GM21528 (cell line): ENCODE measurements at regions not wholly inside any gene's neighbourhood (a gene's known extent, or its start where the extent isn't known, plus 50 kb on each side); places are given as distances from the start of the nearest gene placed in this dataset.

Experiments
- ATAC-seq: cut with Tn5 transposase; IDR thresholded peaks from one replicate; pipeline ENCODE4 v1.9.1; 2021; ENCODE audit warnings: mild to moderate bottlenecking, moderate library complexity; ENCODE audit not compliant: unreplicated experiment, low FRiP score

- ATAC-seq: no peak
Measured at GRCh38 chr5:105460721-105461120, 1898.1 kb upstream of the NUDT12 start.

GRCh38 chr5:105453216-105453807 lies 1890.7 kb upstream of the NUDT12 start:
- no peak for ATAC-seq

DNA sequence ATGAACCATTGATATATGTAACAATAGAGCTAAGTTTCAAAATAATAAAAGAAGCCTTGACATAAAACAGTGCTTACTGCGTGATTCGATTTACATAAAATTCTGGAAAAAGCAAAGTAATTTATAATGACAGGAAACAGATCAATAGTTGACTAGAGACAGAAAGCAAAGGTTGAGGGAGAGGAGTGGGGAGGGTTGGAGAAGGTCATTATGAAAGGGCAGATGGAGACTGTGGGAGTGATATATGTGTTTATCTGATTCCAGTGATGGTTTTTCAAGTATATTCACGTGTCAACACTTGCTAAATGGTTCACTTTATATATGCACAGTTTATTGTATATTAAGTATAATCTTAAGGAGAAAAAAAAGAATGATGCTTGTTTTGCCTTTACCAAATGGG lies 1885.7 kb upstream of the NUDT12 start:
- no peak for ATAC-seq

DNA sequence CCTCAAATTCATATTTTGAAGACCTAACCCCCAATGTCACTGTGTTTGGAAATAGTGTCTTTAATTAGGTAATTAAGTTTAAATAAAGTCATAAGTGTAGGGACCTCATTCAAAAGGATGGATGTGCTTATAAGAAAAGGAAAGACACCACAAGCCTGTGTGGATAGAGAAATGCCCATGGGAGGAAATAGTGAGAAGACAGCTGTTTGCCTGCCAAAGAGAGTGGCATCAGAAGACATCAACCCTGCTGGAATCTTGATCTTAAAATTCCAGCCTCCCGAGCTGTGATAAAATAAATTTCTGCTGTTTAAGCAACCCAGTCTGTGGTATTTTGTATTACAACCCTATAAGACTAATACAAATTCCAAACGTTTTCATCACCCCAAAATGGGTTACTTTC lies 1867.9 kb upstream of the NUDT12 start:
- ATAC-seq: no peak

DNA sequence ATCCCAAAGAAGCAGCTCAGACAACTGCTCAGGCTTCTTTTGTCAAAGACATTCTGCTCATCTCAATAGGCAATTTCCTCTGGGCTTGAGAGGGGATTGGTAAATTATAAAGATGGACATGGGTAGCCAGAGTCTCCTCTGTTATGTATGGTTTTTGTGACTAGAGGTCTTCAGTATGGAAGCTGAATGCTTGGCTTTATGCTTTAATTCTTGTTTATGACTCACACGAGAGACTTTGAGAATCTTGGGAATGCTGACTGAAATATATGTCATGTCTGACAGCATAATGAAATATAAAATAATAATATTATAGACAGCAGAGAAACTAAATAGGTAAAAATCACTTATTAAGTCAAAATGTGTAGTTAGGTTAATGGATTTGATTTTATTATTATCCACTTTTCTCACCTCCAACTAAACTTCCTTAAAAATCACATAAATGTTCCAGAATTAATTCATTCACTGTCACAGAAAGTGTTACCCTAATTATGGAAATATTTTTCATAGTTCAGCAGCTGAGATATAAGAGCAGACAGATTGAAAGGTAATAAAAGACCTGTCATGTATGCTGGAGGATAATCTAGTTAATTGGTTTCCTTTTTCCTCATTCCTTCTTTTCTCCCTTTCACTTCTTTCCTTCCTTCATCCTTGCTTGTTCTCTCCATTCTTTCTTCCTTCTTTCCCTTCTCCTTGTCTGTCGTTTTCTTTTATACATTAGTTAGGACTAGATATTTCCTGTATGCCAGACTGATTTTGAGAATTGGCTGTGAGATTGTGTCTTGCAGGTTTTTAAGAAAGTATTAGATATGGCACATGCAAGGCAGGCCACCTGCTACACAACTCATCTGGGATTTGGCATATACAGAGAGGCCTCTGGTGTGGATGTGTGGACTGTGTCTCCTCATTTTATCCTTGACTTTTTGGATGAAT lies 1866.1 kb upstream of the NUDT12 start:
- ATAC-seq: no peak

DNA sequence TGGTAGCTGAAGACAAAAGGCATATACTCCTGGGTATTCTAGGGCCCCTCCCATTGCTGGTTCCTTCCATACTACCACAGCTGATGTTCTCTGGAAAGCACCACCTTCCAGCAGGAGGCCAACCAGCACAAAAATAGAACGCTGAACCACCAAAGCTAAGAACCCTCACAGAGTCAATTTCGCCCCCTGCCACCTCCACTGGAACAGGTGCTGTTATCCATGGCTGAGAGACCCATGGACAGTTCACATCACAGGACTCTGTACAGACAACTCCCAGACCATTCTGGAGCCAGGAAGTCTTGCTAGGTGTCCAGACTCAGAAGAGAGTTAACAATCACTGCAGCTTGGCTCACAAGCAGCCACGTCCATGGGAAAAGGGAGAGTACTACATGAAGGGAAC lies 1851.5 kb upstream of the NUDT12 start:
- no peak for ATAC-seq

- no peak for ATAC-seq
Measured at GRCh38 chr5:105413406-105413990, 1850.9 kb upstream of the NUDT12 start.

- no peak for ATAC-seq
Measured at GRCh38 chr5:105409695-105410094, 1847.1 kb upstream of the NUDT12 start.

DNA sequence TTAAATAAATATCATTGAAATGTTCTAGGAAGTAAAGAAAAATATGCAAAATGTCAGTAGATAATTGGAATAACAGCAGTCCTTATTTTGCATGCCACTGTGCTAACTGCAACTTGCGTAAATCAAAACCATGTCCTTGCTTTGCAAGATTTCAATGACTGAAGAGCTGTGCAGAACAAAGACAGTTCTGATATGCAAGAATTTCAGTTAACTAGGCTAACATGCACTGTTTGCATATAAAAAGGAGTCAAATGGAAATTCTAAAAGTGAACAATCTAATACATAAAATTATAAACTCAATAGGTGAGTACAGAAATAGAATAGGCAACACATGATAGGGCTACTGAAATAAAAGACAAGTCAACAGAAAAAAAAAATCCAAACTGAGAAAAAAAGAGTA lies 1844.6 kb upstream of the NUDT12 start:
- ATAC-seq: no peak

- no peak for ATAC-seq
Measured at GRCh38 chr5:105397749-105398148, 1835.2 kb upstream of the NUDT12 start.

GRCh38 chr5:105392710-105393149 lies 1830.1 kb upstream of the NUDT12 start:
- ATAC-seq: no peak

GRCh38 chr5:105392122-105392709 lies 1829.6 kb upstream of the NUDT12 start:
- ATAC-seq: no peak

- ATAC-seq: no peak
Measured at GRCh38 chr5:105380126-105380525, 1817.5 kb upstream of the NUDT12 start.

DNA sequence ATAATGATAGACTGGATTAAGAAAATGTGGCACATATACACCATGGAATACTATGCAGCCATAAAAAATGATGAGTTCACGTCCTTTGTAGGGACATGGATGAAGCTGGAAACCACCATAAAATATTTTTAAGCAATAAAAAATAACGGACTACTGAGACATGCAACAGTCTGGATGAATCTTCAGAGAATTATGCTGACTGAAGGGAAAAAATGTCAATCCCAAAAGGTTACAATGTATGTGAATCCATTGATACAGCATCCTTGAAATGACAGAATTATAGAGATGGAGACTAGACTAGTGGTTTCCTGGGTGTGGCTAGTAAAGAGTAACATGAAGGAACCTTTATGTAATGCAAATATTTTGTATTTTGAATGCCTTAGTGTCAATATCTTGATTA lies 1808.6 kb upstream of the NUDT12 start:
- no peak for ATAC-seq

DNA sequence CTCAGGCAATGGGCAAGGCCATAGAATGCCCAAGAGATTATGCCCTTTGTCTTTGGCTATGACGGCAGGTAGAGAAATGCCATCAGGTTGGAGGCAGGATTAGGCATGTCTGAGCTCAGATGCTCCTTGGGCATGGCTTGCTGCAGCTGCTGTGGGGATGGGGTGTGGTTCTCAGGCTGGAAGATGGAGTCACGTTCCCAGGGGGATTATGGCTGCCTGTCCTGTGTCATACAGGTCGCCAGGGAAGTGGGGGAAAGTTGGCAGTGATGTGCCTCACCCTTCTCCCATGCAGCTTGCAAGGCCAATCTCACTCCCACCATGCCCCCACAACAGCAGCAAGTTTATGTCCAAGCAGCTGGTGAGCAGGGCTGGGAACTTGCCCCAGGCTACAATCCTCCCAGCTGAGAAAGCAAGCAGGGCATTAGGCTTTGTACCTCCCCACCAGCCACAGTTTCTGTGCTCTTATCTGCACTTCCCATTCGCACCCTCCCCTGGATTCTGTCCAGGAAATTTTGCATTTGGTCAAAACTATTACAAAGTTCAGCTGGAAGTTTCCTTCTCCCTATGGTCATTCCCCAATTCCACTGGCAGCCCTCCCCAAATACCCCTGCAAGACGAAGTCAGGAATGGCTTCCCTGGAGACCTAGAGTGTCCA lies 1788.0 kb upstream of the NUDT12 start:
- no peak for ATAC-seq

DNA sequence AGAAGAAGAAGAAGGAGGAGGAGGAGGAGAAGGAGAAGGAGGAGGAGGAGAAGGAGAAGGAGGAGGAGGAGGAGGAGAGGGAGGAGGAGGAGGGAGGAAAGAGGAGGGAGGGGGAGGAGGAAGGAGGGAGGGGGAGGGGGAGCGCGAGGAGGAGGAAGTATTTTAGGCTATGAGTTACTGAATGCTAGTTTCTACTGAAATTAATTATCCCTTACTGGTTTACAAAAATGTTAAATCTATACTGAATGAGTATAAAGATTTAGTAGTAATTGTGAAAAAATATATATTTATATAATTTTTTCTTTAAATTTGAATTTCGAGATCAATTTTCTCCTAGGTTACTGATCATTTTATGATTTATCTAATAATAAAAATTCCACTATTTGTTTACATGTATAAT lies 1769.0 kb upstream of the NUDT12 start:
- no peak for ATAC-seq

DNA sequence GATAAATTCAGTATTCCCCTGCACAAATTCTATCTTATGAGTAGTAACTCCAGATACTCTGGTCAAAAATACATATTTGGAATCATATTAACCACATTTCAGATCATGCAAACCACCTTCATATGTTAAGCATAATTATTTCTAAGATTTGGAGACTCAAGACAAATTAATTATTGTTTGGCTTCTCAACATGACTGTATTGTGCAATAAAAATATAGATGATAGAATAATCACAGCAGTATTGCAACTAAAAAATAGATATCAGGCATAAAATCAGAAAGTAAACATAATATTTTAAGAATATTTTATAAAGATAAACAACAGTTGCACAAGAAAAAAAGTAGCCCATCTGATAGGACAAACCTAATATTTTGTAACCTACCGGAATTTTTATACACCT lies 1767.6 kb upstream of the NUDT12 start:
- no peak for ATAC-seq

DNA sequence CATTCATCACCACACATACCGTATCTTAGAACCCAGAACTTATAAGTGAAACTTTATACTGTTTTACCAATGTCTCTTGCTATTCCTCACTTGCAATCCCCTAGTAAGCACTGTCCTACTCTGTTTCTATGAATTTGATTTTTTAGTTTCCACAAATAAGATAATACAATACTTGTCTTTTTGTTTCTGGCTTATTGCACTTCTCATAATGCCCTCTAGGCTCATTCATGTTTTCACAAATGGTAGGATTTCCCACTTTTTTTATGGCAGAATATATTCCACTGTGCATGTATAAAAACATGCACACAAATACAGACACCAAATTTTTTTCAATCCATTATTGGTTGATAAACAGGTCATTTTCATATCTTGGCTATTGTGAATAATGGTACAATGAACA lies 1742.3 kb upstream of the NUDT12 start:
- no peak for ATAC-seq

GRCh38 chr5:105288946-105289345 lies 1726.4 kb upstream of the NUDT12 start:
- ATAC-seq: no peak

DNA sequence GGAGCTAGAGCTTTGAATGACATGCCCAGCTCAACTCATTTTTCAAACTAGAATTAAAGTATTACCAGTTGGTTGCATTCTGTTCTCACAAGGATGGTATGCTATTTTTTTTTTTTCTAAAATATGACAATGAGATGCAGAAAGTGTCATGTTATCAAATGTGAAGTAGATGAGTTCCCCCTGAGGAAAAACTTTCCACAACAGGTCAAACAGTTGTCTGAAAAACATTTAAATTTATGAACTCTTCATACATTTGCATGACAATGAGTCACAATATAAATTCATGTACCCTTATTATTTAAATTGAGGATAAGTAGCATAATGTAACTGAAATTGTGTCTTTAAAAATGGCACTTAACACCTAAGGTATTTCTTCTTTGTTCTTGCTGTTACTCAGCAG lies 1720.5 kb upstream of the NUDT12 start:
- ATAC-seq: no peak

DNA sequence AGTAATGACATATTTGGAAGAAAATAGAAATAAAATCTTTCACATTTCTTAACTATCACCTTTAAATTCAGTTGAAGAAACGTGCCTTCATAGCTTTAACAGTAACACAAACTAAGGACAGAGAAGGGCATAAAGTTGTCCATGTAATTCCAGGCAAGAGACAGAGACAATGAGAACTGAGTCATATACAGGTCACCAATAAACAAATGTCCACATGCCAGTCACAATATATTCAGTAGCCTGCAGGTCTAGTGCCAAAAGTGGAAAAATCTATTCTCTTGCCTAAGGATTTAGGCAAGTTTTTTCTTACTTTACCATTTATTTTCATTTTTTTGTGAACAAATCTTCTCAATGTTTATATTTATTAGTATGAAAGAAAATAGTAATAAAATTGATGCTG lies 1711.5 kb upstream of the NUDT12 start:
- ATAC-seq: no peak
